ENCODE measurements at regions not wholly inside any gene's neighbourhood (a gene's known extent, or its start where the extent isn't known, plus 50 kb on each side); places are given as distances from the start of the nearest gene placed in this dataset.

DNA sequence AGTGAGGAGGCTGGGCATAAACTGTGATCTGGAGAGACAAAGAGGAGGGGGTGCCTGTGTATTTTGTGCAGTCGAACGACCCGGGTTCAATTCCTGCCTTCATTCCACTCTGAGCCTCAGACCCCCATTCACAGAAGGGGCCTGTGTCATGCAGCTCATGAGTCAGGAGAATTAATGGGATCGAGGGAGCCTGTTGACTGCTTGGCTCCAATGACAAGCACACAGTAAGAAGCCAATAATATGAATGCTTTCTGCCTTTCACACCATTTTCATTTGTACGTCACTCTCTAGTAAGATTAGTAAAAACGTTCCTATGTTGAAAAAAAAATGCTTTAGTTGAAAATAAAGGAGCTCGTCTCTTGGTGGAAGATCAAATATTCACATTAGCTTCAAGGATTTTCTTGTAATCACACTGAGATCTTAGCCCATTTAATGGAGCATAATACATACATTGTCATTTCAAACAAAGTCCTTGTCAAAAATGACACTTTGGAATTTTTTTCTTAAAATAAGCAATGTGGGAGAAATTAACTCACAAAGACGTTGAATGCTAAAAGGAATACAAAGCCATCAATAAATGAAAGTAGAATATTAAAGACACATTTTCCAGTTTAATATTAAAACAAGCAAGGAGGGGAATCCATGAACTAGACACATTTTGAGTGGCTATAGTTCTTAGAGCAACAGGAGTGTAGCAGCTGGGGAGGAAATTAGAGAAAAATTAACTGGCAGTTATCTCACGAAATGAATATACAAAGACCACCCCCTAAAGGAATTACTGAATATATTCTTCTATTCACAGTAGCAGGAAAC is 246.7 kb upstream of the AFDN start:
- TF ChIP-seq, protein P1, sequence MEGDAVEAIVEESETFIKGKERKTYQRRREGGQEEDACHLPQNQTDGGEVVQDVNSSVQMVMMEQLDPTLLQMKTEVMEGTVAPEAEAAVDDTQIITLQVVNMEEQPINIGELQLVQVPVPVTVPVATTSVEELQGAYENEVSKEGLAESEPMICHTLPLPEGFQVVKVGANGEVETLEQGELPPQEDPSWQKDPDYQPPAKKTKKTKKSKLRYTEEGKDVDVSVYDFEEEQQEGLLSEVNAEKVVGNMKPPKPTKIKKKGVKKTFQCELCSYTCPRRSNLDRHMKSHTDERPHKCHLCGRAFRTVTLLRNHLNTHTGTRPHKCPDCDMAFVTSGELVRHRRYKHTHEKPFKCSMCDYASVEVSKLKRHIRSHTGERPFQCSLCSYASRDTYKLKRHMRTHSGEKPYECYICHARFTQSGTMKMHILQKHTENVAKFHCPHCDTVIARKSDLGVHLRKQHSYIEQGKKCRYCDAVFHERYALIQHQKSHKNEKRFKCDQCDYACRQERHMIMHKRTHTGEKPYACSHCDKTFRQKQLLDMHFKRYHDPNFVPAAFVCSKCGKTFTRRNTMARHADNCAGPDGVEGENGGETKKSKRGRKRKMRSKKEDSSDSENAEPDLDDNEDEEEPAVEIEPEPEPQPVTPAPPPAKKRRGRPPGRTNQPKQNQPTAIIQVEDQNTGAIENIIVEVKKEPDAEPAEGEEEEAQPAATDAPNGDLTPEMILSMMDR (IDR thresholded peaks at IDR 0.05), result no peak
- TF ChIP-seq POLR2AphosphoS5 (IDR thresholded peaks at IDR 0.05) (no peak), POLR2A (IDR thresholded peaks at IDR 0.05) (no peak)
